ENCODE measurements at regions not wholly inside any gene's neighbourhood (a gene's known extent, or its start where the extent isn't known, plus 50 kb on each side); places are given as distances from the start of the nearest gene placed in this dataset.
"Not testable (repeated sequence)": the region's sequence is repeated elsewhere in the genome, so short reads cannot be mapped to it uniquely, and the experiment has no call there.

- TF ChIP-seq, protein P1, sequence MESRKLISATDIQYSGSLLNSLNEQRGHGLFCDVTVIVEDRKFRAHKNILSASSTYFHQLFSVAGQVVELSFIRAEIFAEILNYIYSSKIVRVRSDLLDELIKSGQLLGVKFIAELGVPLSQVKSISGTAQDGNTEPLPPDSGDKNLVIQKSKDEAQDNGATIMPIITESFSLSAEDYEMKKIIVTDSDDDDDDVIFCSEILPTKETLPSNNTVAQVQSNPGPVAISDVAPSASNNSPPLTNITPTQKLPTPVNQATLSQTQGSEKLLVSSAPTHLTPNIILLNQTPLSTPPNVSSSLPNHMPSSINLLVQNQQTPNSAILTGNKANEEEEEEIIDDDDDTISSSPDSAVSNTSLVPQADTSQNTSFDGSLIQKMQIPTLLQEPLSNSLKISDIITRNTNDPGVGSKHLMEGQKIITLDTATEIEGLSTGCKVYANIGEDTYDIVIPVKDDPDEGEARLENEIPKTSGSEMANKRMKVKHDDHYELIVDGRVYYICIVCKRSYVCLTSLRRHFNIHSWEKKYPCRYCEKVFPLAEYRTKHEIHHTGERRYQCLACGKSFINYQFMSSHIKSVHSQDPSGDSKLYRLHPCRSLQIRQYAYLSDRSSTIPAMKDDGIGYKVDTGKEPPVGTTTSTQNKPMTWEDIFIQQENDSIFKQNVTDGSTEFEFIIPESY (IDR thresholded peaks at IDR 0.05; ENCODE audit: borderline replicate concordance, low read depth): no peak
- TF ChIP-seq FOXJ3 (CRISPR knock-in tag; IDR thresholded peaks at IDR 0.05): no peak
- TF ChIP-seq PBX3 (IDR thresholded peaks at IDR 0.05): no peak
- no peak for TF ChIP-seq SIN3A (IDR thresholded peaks at IDR 0.05; ENCODE audit: borderline replicate concordance, low read depth, low read length)
- no peak for TF ChIP-seq FOSL2 (IDR thresholded peaks at IDR 0.05; ENCODE audit: borderline replicate concordance, low read depth)
- TF ChIP-seq MEF2A (IDR thresholded peaks at IDR 0.05; ENCODE audit: borderline replicate concordance, low read depth): no peak
Measured at GRCh38 chr4:29372971-29373370, 1347.2 kb upstream of the PCDH7 start (continued).

DNA sequence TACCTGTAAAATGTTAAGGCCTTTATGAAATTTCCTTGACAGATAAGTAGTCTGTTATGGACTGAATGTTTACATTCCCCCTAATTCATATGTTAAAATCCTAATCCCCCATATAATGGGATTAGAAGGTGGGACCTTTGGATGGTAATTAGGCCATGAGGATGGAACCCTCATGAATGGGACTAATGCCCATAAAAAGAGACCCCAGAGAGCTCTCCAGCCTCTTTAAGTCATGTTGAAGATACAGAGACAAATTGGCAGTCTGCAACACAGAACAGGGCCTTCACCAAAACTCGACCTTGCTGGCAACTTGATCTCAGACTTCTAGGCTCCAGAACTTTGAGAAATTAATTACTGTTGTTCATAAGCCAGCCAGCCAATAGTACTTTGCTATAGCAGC is 1344.5 kb upstream of the PCDH7 start:
- no peaks in the 10 kb centered on the region for H3K9me2 ChIP-seq
- ChIA-PET POLR2A (no interaction called here), CTCF (no interaction called here)
- H3K4me1 ChIP-seq (ENCODE audit: control insufficient read depth in 1 of 2, insufficient read depth in 2 of 2, low read depth in 1 of 2, low read length in 1 of 2): no peaks in the 10 kb centered on the region
- no peak overlapping the region for H3K4me2 ChIP-seq
- H4K20me1 ChIP-seq (ENCODE audit: insufficient read depth): no peaks in the 10 kb centered on the region
- no peaks in the 10 kb centered on the region for H3K36me3 ChIP-seq (replicated peaks in 1 of 2; ENCODE audit: control insufficient read depth in 1 of 2, insufficient read depth in 2 of 2, low read length in 1 of 2)
- no peaks in the 10 kb centered on the region for H3K79me2 ChIP-seq (ENCODE audit: insufficient read depth)
- WGBS (ENCODE audit: low lambda C conversion rate): 0% methylated on average over 1 of the region's 1 CpG
- no peak overlapping the region for H3K4me3 ChIP-seq (ENCODE audit: low read depth in 2 of 2, low read length in 1 of 2)
- no peaks in the 10 kb centered on the region for H3K9me3 ChIP-seq
- H2AFZ ChIP-seq (ENCODE audit: low read depth): no peak overlapping the region
- no peak overlapping the region for H3K27ac ChIP-seq (ENCODE audit: low read depth in 2 of 2, low read length in 1 of 2)
- TF ChIP-seq FOSL2 (IDR thresholded peaks at IDR 0.05; ENCODE audit: borderline replicate concordance, low read depth): no peak
- no peak for TF ChIP-seq SMC3 (IDR thresholded peaks at IDR 0.05; ENCODE audit: low read depth, low read length)
- no peak for TF ChIP-seq YY1 (IDR thresholded peaks at IDR 0.05; ENCODE audit: low read depth)
- TF ChIP-seq, protein P2, sequence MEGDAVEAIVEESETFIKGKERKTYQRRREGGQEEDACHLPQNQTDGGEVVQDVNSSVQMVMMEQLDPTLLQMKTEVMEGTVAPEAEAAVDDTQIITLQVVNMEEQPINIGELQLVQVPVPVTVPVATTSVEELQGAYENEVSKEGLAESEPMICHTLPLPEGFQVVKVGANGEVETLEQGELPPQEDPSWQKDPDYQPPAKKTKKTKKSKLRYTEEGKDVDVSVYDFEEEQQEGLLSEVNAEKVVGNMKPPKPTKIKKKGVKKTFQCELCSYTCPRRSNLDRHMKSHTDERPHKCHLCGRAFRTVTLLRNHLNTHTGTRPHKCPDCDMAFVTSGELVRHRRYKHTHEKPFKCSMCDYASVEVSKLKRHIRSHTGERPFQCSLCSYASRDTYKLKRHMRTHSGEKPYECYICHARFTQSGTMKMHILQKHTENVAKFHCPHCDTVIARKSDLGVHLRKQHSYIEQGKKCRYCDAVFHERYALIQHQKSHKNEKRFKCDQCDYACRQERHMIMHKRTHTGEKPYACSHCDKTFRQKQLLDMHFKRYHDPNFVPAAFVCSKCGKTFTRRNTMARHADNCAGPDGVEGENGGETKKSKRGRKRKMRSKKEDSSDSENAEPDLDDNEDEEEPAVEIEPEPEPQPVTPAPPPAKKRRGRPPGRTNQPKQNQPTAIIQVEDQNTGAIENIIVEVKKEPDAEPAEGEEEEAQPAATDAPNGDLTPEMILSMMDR (IDR thresholded peaks at IDR 0.05): no peak
- no peak for TF ChIP-seq SIN3A (IDR thresholded peaks at IDR 0.05; ENCODE audit: borderline replicate concordance, low read depth, low read length)
- TF ChIP-seq ELF1 (IDR thresholded peaks at IDR 0.05): no peak
- no peak for TF ChIP-seq EZH2phosphoT487 (IDR thresholded peaks at IDR 0.05; ENCODE audit: borderline replicate concordance, low read depth)
- no peak for TF ChIP-seq MEF2A (IDR thresholded peaks at IDR 0.05; ENCODE audit: borderline replicate concordance, low read depth)
- TF ChIP-seq, protein P3, sequence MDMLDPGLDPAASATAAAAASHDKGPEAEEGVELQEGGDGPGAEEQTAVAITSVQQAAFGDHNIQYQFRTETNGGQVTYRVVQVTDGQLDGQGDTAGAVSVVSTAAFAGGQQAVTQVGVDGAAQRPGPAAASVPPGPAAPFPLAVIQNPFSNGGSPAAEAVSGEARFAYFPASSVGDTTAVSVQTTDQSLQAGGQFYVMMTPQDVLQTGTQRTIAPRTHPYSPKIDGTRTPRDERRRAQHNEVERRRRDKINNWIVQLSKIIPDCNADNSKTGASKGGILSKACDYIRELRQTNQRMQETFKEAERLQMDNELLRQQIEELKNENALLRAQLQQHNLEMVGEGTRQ (IDR thresholded peaks at IDR 0.05; ENCODE audit: borderline replicate concordance, low read depth, low read length): no peak
- no peak for TF ChIP-seq REST (IDR thresholded peaks at IDR 0.05; ENCODE audit: low read depth, low read length)
- TF ChIP-seq POLR2AphosphoS5 (IDR thresholded peaks at IDR 0.05; ENCODE audit: low read depth, low read length): no peak
- TF ChIP-seq, protein P4, sequence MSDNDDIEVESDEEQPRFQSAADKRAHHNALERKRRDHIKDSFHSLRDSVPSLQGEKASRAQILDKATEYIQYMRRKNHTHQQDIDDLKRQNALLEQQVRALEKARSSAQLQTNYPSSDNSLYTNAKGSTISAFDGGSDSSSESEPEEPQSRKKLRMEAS (IDR thresholded peaks at IDR 0.05; ENCODE audit: low read depth): no peak
- TF ChIP-seq USF1 (IDR thresholded peaks at IDR 0.05; ENCODE audit: borderline replicate concordance, low read depth): no peak
- no peaks in the 10 kb centered on the region for H3F3A ChIP-seq (replicated peaks; ENCODE audit: insufficient read depth)
- no peak for DNase-seq
- no peak overlapping the region for H3K9ac ChIP-seq
- no peaks in the 10 kb centered on the region for H3K27me3 ChIP-seq (ENCODE audit: insufficient read depth)

GRCh38 chr4:29378237-29378636 is 1341.9 kb upstream of the PCDH7 start:
- H3K4me1 ChIP-seq (ENCODE audit: control insufficient read depth in 1 of 2, insufficient read depth in 2 of 2, low read depth in 1 of 2, low read length in 1 of 2); CTCF ChIA-PET; H3K36me3 ChIP-seq (replicated peaks in 1 of 2; ENCODE audit: control insufficient read depth in 1 of 2, insufficient read depth in 2 of 2, low read length in 1 of 2); H4K20me1 ChIP-seq (ENCODE audit: insufficient read depth); H3K9me3 ChIP-seq; H3K4me3 ChIP-seq (ENCODE audit: low read depth in 2 of 2, low read length in 1 of 2); H3K4me2 ChIP-seq; H3K79me2 ChIP-seq (ENCODE audit: insufficient read depth); H3K9me2 ChIP-seq; POLR2A ChIA-PET; H3K27me3 ChIP-seq (ENCODE audit: insufficient read depth); H3K9ac ChIP-seq; DNase-seq; H2AFZ ChIP-seq (ENCODE audit: low read depth); H3K27ac ChIP-seq (ENCODE audit: low read depth in 2 of 2, low read length in 1 of 2); H3F3A ChIP-seq (replicated peaks; ENCODE audit: insufficient read depth): not testable (repeated sequence)

Data from SK-N-SH (cell line).